ENCODE measurements at regions not wholly inside any gene's neighbourhood (a gene's known extent, or its start where the extent isn't known, plus 50 kb on each side); places are given as distances from the start of the nearest gene placed in this dataset.

GRCh38 chr15:96687388-96688107, 357.0 kb downstream of the NR2F2 start:
- TF ChIP-seq POLR2AphosphoS5 (IDR thresholded peaks at IDR 0.05; ENCODE audit: low read depth, low read length) (no peak), REST (IDR thresholded peaks at IDR 0.05; ENCODE audit: insufficient read depth in 1 of 2, low read depth in 2 of 2, low read length in 2 of 2) (no peak), SIN3A (IDR thresholded peaks at IDR 0.05; ENCODE audit: borderline replicate concordance, insufficient read depth, low read length) (no peak)

Measured in PFSK-1 (cell line).